ENCODE measurements at regions not wholly inside any gene's neighbourhood (a gene's known extent, or its start where the extent isn't known, plus 50 kb on each side); places are given as distances from the start of the nearest gene placed in this dataset.
"Not testable (repeated sequence)": the region's sequence is repeated elsewhere in the genome, so short reads cannot be mapped to it uniquely, and the experiment has no call there.

DNA sequence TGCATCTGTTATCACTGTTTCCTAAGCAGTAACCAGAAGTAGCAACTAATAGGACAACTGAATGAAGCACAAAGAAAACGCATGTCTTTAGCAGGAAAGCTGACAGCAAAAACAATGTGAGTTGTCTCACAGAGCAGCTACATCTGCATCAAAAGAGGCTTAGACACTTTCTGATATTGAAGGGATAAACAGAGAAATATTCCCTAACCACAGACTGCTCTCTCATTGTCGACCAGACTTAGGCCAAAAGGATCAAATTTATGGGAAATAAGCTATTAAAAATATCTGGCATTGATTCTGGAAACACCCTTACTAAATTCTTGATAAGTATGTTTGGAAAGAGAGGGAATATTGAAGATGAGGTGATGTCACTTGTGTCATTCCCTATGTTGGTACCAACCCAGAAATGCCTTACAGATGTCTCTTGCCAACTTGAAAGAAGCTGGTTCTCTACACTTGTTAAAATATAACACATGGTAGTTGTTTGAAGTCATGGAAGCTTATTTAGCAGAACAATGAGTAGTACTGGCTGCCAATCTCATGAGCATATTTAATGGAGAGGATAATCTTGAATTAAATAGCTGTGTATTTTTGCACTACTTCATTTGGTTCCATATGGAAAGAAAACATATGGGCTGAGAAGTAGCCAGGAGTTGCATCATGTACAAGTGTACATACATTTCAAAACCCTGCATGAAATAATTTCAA lies 929.3 kb upstream of the MAN1A1 start:
- no peaks in the 10 kb centered on the region for H3K9me3 ChIP-seq
- H3K36me3 ChIP-seq: no peaks in the 10 kb centered on the region
- no peak for TF ChIP-seq CTCF (IDR thresholded peaks at IDR 0.05)
- intact Hi-C loops (cut with DNase I; ENCODE audit: low total_unique reads): no loop called here
- DNase-seq: no peak
- no peak overlapping the region for H3K4me3 ChIP-seq
- H3K27ac ChIP-seq: no peak overlapping the region
- H3K27me3 ChIP-seq: no peaks in the 10 kb centered on the region
- H3K4me1 ChIP-seq: no peaks in the 10 kb centered on the region

- intact Hi-C loops (cut with DNase I; ENCODE audit: low total_unique reads): no loop called here
- Histone ChIP-seq H3K27me3 (no peaks in the 10 kb centered on the region), H3K36me3 (no peaks in the 10 kb centered on the region), H3K27ac (no peak overlapping the region), H3K4me1 (no peaks in the 10 kb centered on the region), H3K9me3 (no peaks in the 10 kb centered on the region), H3K4me3 (no peak overlapping the region)
- TF ChIP-seq CTCF (IDR thresholded peaks at IDR 0.05): no peak
- no peak for DNase-seq
These were observed 925.0 kb upstream of the MAN1A1 start for GRCh38 chr6:120274547-120274946.

GRCh38 chr6:120273411-120273810 lies 923.9 kb upstream of the MAN1A1 start:
- no peak for DNase-seq
- Histone ChIP-seq H3K9me3 (no peaks in the 10 kb centered on the region), H3K4me1 (no peaks in the 10 kb centered on the region), H3K27ac (no peak overlapping the region), H3K27me3 (no peaks in the 10 kb centered on the region), H3K4me3 (no peak overlapping the region), H3K36me3 (no peaks in the 10 kb centered on the region)
- TF ChIP-seq CTCF (IDR thresholded peaks at IDR 0.05): no peak
- intact Hi-C loops (cut with DNase I; ENCODE audit: low total_unique reads): no loop called here

DNA sequence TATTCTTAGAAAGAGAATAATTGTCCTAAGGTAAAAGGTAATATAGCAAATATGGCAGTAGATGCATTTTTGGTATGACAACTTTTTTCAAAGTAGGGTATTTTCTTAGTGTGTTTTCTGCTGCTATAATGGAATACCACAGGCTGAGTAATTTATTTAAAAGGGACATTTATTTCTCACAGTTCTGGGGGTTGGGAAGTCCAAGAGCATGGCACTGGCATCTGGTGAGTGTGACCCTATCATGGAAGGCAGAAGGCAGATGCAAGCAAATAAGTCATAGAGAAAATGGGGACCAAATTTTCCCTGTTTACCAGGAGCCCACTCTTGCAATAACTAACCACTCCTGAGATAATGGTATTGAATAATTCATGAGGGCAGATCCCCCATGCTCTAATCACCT lies 922.5 kb upstream of the MAN1A1 start:
- H3K4me1 ChIP-seq: no peaks in the 10 kb centered on the region
- no peak overlapping the region for H3K27ac ChIP-seq
- H3K9me3 ChIP-seq: no peaks in the 10 kb centered on the region
- DNase-seq: no peak
- no peak for TF ChIP-seq CTCF (IDR thresholded peaks at IDR 0.05)
- intact Hi-C loops (cut with DNase I; ENCODE audit: low total_unique reads): no loop called here
- H3K36me3 ChIP-seq: no peaks in the 10 kb centered on the region
- no peaks in the 10 kb centered on the region for H3K27me3 ChIP-seq
- no peak overlapping the region for H3K4me3 ChIP-seq

DNA sequence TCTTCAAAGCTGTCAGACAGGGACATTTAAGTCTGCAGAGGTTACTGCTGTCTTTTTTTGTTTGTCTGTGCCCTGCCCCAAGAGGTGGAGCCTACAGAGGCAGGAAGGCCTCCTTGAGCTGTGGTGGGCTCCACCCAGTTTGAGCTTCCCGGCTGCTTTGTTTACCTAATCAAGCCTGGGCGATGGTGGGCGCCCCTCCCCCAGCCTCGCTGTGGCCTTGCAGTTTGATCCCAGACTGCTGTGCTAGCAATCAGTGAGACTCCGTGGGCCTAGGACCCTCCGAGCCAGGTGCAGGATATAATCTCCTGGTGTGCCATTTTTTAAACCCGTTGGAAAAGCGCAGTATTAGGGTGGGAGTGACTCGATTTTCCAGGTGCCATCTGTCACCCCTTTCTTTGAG lies 918.7 kb upstream of the MAN1A1 start:
- H3K27me3 ChIP-seq; H3K4me1 ChIP-seq; intact Hi-C loops (cut with DNase I; ENCODE audit: low total_unique reads); H3K27ac ChIP-seq; H3K4me3 ChIP-seq; DNase-seq; H3K9me3 ChIP-seq; H3K36me3 ChIP-seq: not testable (repeated sequence)

DNA sequence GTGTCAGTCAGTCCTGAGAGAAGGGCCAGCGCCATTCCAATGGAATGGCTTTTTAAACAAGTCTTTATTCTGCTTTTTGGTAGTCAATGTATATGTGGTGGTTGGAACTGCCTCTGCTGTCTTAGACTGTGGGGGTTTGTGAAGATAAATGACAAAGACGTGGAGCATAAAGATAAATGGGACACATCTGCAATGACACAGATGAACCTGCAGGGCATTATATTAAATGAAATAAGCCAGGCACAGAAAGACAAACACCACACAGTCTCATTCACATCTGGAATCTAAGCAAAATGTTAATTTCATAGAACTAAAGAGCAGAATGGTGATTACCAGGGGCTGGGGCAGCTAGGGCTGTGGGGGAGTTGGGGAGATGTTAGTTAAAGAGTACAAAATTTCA lies 912.8 kb upstream of the MAN1A1 start:
- H3K36me3 ChIP-seq: no peaks in the 10 kb centered on the region
- no peaks in the 10 kb centered on the region for H3K4me1 ChIP-seq
- H3K27me3 ChIP-seq: no peaks in the 10 kb centered on the region
- intact Hi-C loops (cut with DNase I; ENCODE audit: low total_unique reads): no loop called here
- no peaks in the 10 kb centered on the region for H3K9me3 ChIP-seq
- no peak overlapping the region for H3K27ac ChIP-seq
- H3K4me3 ChIP-seq: no peak overlapping the region
- no peak for DNase-seq
- TF ChIP-seq CTCF (IDR thresholded peaks at IDR 0.05): no peak

All from tibial artery (tissue), 4 donors.